PC-9 (cell line): ENCODE measurements at regions not wholly inside any gene's neighbourhood (a gene's known extent, or its start where the extent isn't known, plus 50 kb on each side); places are given as distances from the start of the nearest gene placed in this dataset.

ENCODE experiments used
- BruUV-seq: library from RNA; stranded (reverse); fragments of 400-500 nt; replicated peaks from 2 replicates; lab custom pipeline; 2021; lab: Mats Ljungman, UMichigan
- CTCF ChIA-PET: fragments of 300-600 bp; sonication (Branson Sonifier 250); formaldehyde crosslinking; loops from one replicate; lab custom pipeline; 2022; ENCODE audit warnings: antibody characterized with exemption; lab: Charles Lee
- POLR2A ChIA-PET: fragments of 300-600 bp; sonication (Branson Sonifier 250); formaldehyde crosslinking; loops from one replicate; lab custom pipeline; 2022; ENCODE audit warnings: antibody characterized with exemption; ENCODE audit not compliant: unreplicated experiment; lab: Charles Lee
- DNase-seq, 2 experiments: peaks; one replicate each; pipeline versions ENCODE4 v3.0.0 to v3.0.0-alpha.2; 2015 to 2022; ENCODE audit warnings: mixed read lengths in 1 of 2
- H2AFZ ChIP-seq: fragments of 200-600 bp; sonication (generic); 2 replicates; pipeline ENCODE4 v1.8.1; 2017; ENCODE audit warnings: antibody characterized with exemption
- H3F3A ChIP-seq: fragments of 200-600 bp; sonication (generic); 2 replicates; pipeline ENCODE4 v1.8.1; 2017; ENCODE audit warnings: antibody characterized with exemption, mild to moderate bottlenecking, low read depth; ENCODE audit not compliant: insufficient read depth
- H3K27ac ChIP-seq: fragments of 200-600 bp; sonication (generic); 2 replicates; pipeline ENCODE4 v1.6.1; 2016; ENCODE audit warnings: mixed run types
- H3K27me3 ChIP-seq: fragments of 200-600 bp; sonication (generic); 2 replicates; pipeline ENCODE4 v1.6.1; 2016; ENCODE audit warnings: low read depth, mixed run types; ENCODE audit not compliant: insufficient read depth
- H3K36me3 ChIP-seq: fragments of 200-600 bp; sonication (generic); 2 replicates; pipeline ENCODE4 v1.6.1; 2016; ENCODE audit warnings: low read depth, mixed run types
- H3K4me1 ChIP-seq: fragments of 200-600 bp; sonication (generic); replicated peaks from 2 replicates; pipeline ENCODE4 v1.6.1; 2016; ENCODE audit warnings: mixed run types; ENCODE audit not compliant: insufficient read depth
- H3K4me2 ChIP-seq: fragments of 200-600 bp; sonication (generic); 2 replicates; pipeline ENCODE4 v1.6.1; 2017; ENCODE audit warnings: mixed run types
- H3K4me3 ChIP-seq: fragments of 200-600 bp; sonication (generic); 2 replicates; pipeline ENCODE4 v1.6.1; 2016; ENCODE audit warnings: mixed run types
- H3K79me2 ChIP-seq: fragments of 200-600 bp; sonication (generic); 2 replicates; pipeline ENCODE4 v1.6.1; 2017; ENCODE audit warnings: low read depth, mixed run types
- H3K9me2 ChIP-seq: fragments of 200-600 bp; sonication (generic); 2 replicates; pipeline ENCODE4 v1.8.1; 2017; ENCODE audit warnings: mild to moderate bottlenecking; ENCODE audit not compliant: insufficient read depth
- H3K9me3 ChIP-seq: fragments of 200-600 bp; sonication (generic); 2 replicates; pipeline ENCODE4 v1.8.1; 2016; ENCODE audit warnings: low read depth; ENCODE audit not compliant: insufficient read depth
- H4K20me1 ChIP-seq: fragments of 200-600 bp; sonication (generic); 2 replicates; pipeline ENCODE4 v1.8.1; 2017; ENCODE audit not compliant: insufficient read depth
- EZH2 ChIP-seq: fragments of 200-600 bp; sonication (generic); IDR thresholded peaks from 2 replicates; pipeline ENCODE4 v1.8.0; 2017; ENCODE audit warnings: antibody characterized with exemption, low read depth
- intact Hi-C: fragments of 100-400 bp; cut with micrococcal nuclease; formaldehyde crosslinking; loops from one replicate; pipeline ENCODE4 v1.10.0; 2022; ENCODE audit not compliant: unreplicated experiment
- TF ChIP-seq, protein P1 (sequence below): fragments of 200-600 bp; sonication (generic); conservative IDR thresholded peaks from 2 replicates; pipeline ENCODE4 v1.6.1; 2017; ENCODE audit warnings: mixed run types, antibody characterized with exemption, mild to moderate bottlenecking, moderate library complexity

DNA sequence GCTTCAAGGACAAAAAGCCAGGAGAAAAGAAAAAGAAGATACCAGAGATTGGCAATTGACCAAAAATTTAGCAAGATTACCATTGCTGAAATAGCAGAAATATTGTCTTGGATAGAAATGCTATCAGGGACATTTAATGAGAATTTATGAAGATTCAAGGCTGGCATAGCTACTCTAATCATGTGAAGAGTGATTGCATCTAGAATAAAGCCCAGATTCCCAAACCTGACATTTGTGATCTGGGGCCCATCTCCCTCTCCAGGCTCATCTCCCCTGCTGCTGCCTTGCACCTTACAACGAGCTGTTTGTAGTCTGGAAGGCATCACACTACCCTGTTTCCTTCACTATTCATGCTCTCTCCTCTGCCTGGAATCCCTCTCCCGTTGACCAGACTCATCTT lies 114.5 kb downstream of the C9orf152 start:
- H2AFZ ChIP-seq: no peak overlapping the region
- H4K20me1 ChIP-seq: peaks cover 4% of the 10 kb centered on the region; the same call in 1 of the 2 replicates
- H3K36me3 ChIP-seq: no peaks in the 10 kb centered on the region
- H3K27me3 ChIP-seq: no peaks in the 10 kb centered on the region
- TF ChIP-seq, protein P1, sequence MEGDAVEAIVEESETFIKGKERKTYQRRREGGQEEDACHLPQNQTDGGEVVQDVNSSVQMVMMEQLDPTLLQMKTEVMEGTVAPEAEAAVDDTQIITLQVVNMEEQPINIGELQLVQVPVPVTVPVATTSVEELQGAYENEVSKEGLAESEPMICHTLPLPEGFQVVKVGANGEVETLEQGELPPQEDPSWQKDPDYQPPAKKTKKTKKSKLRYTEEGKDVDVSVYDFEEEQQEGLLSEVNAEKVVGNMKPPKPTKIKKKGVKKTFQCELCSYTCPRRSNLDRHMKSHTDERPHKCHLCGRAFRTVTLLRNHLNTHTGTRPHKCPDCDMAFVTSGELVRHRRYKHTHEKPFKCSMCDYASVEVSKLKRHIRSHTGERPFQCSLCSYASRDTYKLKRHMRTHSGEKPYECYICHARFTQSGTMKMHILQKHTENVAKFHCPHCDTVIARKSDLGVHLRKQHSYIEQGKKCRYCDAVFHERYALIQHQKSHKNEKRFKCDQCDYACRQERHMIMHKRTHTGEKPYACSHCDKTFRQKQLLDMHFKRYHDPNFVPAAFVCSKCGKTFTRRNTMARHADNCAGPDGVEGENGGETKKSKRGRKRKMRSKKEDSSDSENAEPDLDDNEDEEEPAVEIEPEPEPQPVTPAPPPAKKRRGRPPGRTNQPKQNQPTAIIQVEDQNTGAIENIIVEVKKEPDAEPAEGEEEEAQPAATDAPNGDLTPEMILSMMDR: no peak
- no peak for TF ChIP-seq EZH2
- no TSS peak for BruUV-seq
- H3K4me3 ChIP-seq: no peak overlapping the region
- ChIA-PET POLR2A (no interaction called here), CTCF (no interaction called here)
- H3K4me1 ChIP-seq: peaks cover 26% of the 10 kb centered on the region
- H3K79me2 ChIP-seq: peaks cover 66% of the 10 kb centered on the region
- H3K27ac ChIP-seq: no peak overlapping the region
- no peak overlapping the region for H3K4me2 ChIP-seq
- intact Hi-C loops: no loop called here
- DNase-seq: no peak
- no peaks in the 10 kb centered on the region for H3K9me2 ChIP-seq
- no peaks in the 10 kb centered on the region for H3K9me3 ChIP-seq
- H3F3A ChIP-seq: peaks cover 25% of the 10 kb centered on the region

DNA sequence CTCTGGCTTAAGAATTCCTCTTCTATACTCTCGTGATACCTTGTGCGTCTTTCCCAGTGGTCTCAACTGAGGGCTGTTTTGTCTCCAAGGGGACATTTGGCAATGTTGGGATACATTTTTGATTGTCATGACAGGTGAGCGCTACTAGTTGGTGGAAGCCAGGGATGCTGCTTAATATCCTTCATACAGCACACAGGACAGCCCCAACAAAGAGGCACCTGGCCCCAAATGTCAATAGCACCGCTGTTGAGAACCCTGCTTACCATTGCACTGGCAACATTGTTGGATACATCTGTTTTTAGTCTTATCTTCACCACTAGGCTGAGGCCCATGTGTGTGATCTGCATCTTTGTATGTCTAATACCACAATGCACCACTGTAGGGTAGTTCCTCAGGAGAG lies 114.1 kb downstream of the C9orf152 start:
- CTCF ChIA-PET: no interaction called here
- Histone ChIP-seq H3K4me3 (no peak overlapping the region), H3K27ac (no peak overlapping the region), H3K9me2 (no peaks in the 10 kb centered on the region), H3K4me1 (peaks cover 26% of the 10 kb centered on the region), H3F3A (peaks cover 25% of the 10 kb centered on the region), H3K79me2 (peaks cover 67% of the 10 kb centered on the region), H3K9me3 (no peaks in the 10 kb centered on the region), H4K20me1 (peaks cover 4% of the 10 kb centered on the region; the same call in 1 of the 2 replicates), H3K36me3 (no peaks in the 10 kb centered on the region), H2AFZ (no peak overlapping the region), H3K4me2 (no peak overlapping the region), H3K27me3 (no peaks in the 10 kb centered on the region)
- BruUV-seq: no TSS peak
- POLR2A ChIA-PET: no interaction called here
- intact Hi-C loops: no loop called here
- TF ChIP-seq, protein P1: no peak
- no peak for TF ChIP-seq EZH2
- no peak for DNase-seq

DNA sequence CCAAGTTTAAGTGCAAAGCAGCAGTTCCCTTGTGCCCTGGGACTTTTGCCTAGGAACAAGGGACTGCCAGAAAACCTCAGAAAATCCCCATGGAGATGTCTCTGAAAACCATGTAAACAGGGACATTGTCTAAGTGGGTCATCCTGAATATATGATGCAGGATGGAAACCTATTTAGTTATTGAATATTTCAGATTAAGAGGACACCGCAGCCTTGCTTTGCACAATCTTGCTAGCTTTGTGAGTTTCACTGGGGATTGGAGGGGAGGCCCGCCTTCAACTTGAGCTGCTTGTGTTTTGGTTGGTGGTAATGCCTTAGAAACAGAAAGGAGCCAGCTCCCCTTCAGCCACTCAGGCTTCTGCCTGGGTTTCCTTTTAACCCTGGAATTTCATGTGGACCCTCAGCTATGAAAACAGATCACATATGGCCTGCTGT lies 112.8 kb downstream of the C9orf152 start:
- Histone ChIP-seq H3K36me3 (no peaks in the 10 kb centered on the region), H3K9me3 (no peaks in the 10 kb centered on the region), H3K9me2 (no peaks in the 10 kb centered on the region), H2AFZ (no peak overlapping the region), H3K4me2 (no peak overlapping the region), H3K27me3 (no peaks in the 10 kb centered on the region), H4K20me1 (peaks cover under 1% of the 10 kb centered on the region; the same call in 1 of the 2 replicates), H3K4me3 (no peak overlapping the region), H3K4me1 (peaks cover 23% of the 10 kb centered on the region), H3K27ac (no peak overlapping the region), H3K79me2 (peaks cover 68% of the 10 kb centered on the region), H3F3A (peaks cover 21% of the 10 kb centered on the region)
- POLR2A ChIA-PET: no interaction called here
- BruUV-seq: no TSS peak
- CTCF ChIA-PET: interaction anchor here (0.7 kb wide), 1 partner anchor 10 kb away, joined by 3 read pairs; no protein-coding TSS in a partner anchor
- TF ChIP-seq, protein P1: no peak
- TF ChIP-seq EZH2: no peak
- intact Hi-C loops: no loop called here
- no peak for DNase-seq
